Uterus (tissue), 3 donors: ENCODE measurements at regions not wholly inside any gene's neighbourhood (a gene's known extent, or its start where the extent isn't known, plus 50 kb on each side); places are given as distances from the start of the nearest gene placed in this dataset.
A peak's percentile ranks its signal among the peaks of the same experiment; 100 is the strongest.

Experiments
- DNase-seq, 2 donors: peaks; one replicate each; pipeline ENCODE4 v3.0.0-alpha.2; 2019 to 2020
- H3K27ac ChIP-seq, 2 donors: fragments of 200-600 bp; sonication (generic); 1 replicate in 1 of 2; 2 replicates in 1 of 2; pipeline ENCODE4 v1.5.1; 2016 to 2018
- H3K27me3 ChIP-seq, 2 donors: fragments of 200-600 bp; sonication (generic); one replicate each; pipeline ENCODE4 v1.5.1; 2018 to 2019; ENCODE audit warnings: control low read depth in 1 of 2
- H3K36me3 ChIP-seq, 2 donors: fragments of 200-600 bp; sonication (generic); one replicate each; pipeline ENCODE4 v1.5.1; 2019; ENCODE audit warnings: control low read depth in 1 of 2
- H3K4me1 ChIP-seq, 2 donors: fragments of 200-600 bp; sonication (generic); one replicate each; pipeline ENCODE4 v1.5.1; 2018 to 2019; ENCODE audit warnings: control low read depth in 1 of 2
- H3K4me3 ChIP-seq, 2 donors: fragments of 200-600 bp; sonication (generic); 1 replicate in 1 of 2; 2 replicates in 1 of 2; pipeline ENCODE4 v1.5.1; 2018 to 2019; ENCODE audit warnings: mild to moderate bottlenecking in 1 of 2
- H3K9me3 ChIP-seq, 2 donors: fragments of 200-600 bp; sonication (generic); one replicate each; pipeline ENCODE4 v1.5.1; 2019; ENCODE audit warnings: control low read depth in 1 of 2
- CTCF ChIP-seq, 4 experiments: fragments of 200-600 bp in 2 of 4; fragments of 450-650 bp in 2 of 4; sonication (generic) in 2 of 4; IDR thresholded peaks; one replicate each; pipeline ENCODE4 v1.5.1; 2016 to 2019; ENCODE audit warnings: antibody characterized with exemption in 4 of 4, mild to moderate bottlenecking in 2 of 4, moderate library complexity in 1 of 4
- POLR2A ChIP-seq, 2 donors: fragments of 450-650 bp; IDR thresholded peaks; one replicate each; pipeline ENCODE4 v1.6.1; 2016; ENCODE audit warnings: antibody characterized with exemption in 2 of 2, mild to moderate bottlenecking in 1 of 2, moderate library complexity in 1 of 2
- intact Hi-C: fragments of 100-400 bp; cut with DNase I; formaldehyde crosslinking; loops from one replicate; pipeline ENCODE4 v1.15.1; 2023; ENCODE audit warnings: low total_unique reads
- donor health status: DM: yes; HTN: yes; CAD: no.

- no peaks in the 10 kb centered on the region for H3K9me3 ChIP-seq
- H3K27me3 ChIP-seq, result no peaks in the 10 kb centered on the region
- no peak overlapping the region for H3K27ac ChIP-seq
- no peak for TF ChIP-seq CTCF (IDR thresholded peaks at IDR 0.05)
- TF ChIP-seq POLR2A (IDR thresholded peaks at IDR 0.05), result no peak
- H3K4me3 ChIP-seq, result no peak overlapping the region
- peaks cover 0 to 5% of the 10 kb centered on the region in 2 donors for H3K4me1 ChIP-seq
- no peak for DNase-seq
- intact Hi-C loops, result no loop called here
- H3K36me3 ChIP-seq, result no peaks in the 10 kb centered on the region
Observed at GRCh38 chr6:133774356-133774755, 114.6 kb upstream of the TCF21 start.

- intact Hi-C loops, result no loop called here
- H3K4me1 ChIP-seq, result peaks cover 0 to 5% of the 10 kb centered on the region in 2 donors
Observed at GRCh38 chr6:133778414-133779130, 110.3 kb upstream of the TCF21 start.

GRCh38 chr6:133779916-133780695, 108.8 kb upstream of the TCF21 start:
- TF ChIP-seq CTCF (IDR thresholded peaks at IDR 0.05) (no peak), POLR2A (IDR thresholded peaks at IDR 0.05) (no peak)
- Histone ChIP-seq H3K4me3 (no peak overlapping the region), H3K27ac (peak overlapping the region in 1 of 2 donors; percentile 0), H3K4me1 (peaks cover 0 to 5% of the 10 kb centered on the region in 2 donors), H3K9me3 (no peaks in the 10 kb centered on the region), H3K27me3 (no peaks in the 10 kb centered on the region), H3K36me3 (no peaks in the 10 kb centered on the region)
- intact Hi-C loops, result no loop called here
- no peak for DNase-seq

More at GRCh38 chr6:133778414-133779130, 110.3 kb upstream of the TCF21 start:
- H3K4me3 ChIP-seq, result no peak overlapping the region
- H3K9me3 ChIP-seq, result no peaks in the 10 kb centered on the region
- H3K27me3 ChIP-seq, result no peaks in the 10 kb centered on the region
- H3K36me3 ChIP-seq, result no peaks in the 10 kb centered on the region
- TF ChIP-seq POLR2A (IDR thresholded peaks at IDR 0.05) (no peak), CTCF (IDR thresholded peaks at IDR 0.05) (no peak)
- peak overlapping the region; percentile 54 to 66 for H3K27ac ChIP-seq
- DNase-seq, result peak in 1 of 2 donors; percentile 42

GRCh38 chr6:133786016-133786415, 102.9 kb upstream of the TCF21 start:
- DNase-seq, result no peak
- no peak overlapping the region for H3K27ac ChIP-seq
- no peaks in the 10 kb centered on the region for H3K36me3 ChIP-seq
- intact Hi-C loops, result no loop called here
- no peak for TF ChIP-seq CTCF (IDR thresholded peaks at IDR 0.05)
- H3K4me3 ChIP-seq, result no peak overlapping the region
- H3K27me3 ChIP-seq, result no peaks in the 10 kb centered on the region
- no peaks in the 10 kb centered on the region for H3K9me3 ChIP-seq
- no peaks in the 10 kb centered on the region for H3K4me1 ChIP-seq

GRCh38 chr6:133787122-133787521, 101.8 kb upstream of the TCF21 start:
- intact Hi-C loops, result no loop called here
- DNase-seq, result no peak
- Histone ChIP-seq H3K9me3 (no peaks in the 10 kb centered on the region), H3K27me3 (no peaks in the 10 kb centered on the region), H3K4me3 (no peak overlapping the region), H3K27ac (no peak overlapping the region), H3K36me3 (no peaks in the 10 kb centered on the region), H3K4me1 (no peaks in the 10 kb centered on the region)
- TF ChIP-seq POLR2A (IDR thresholded peaks at IDR 0.05) (no peak), CTCF (IDR thresholded peaks at IDR 0.05) (no peak)
